HL-60 (cell line): ENCODE measurements at regions not wholly inside any gene's neighbourhood (a gene's known extent, or its start where the extent isn't known, plus 50 kb on each side); places are given as distances from the start of the nearest gene placed in this dataset.

ENCODE experiments used
- CTCF ChIP-seq: IDR thresholded peaks from one replicate; pipeline ENCODE4 v1.5.1; 2011; ENCODE audit warnings: low read length, control low read depth, inconsistent platforms; ENCODE audit not compliant: insufficient read depth
- POLR2AphosphoS5 ChIP-seq: IDR thresholded peaks from 2 replicates; pipeline ENCODE4 v1.6.1; 2012; ENCODE audit warnings: low read depth

- TF ChIP-seq CTCF (no peak), POLR2AphosphoS5 (no peak)
Observed at GRCh38 chr18:72409903-72410302, 134.2 kb downstream of the CBLN2 start.
